Spinal cord (tissue), 9 donors: ENCODE measurements at regions not wholly inside any gene's neighbourhood (a gene's known extent, or its start where the extent isn't known, plus 50 kb on each side); places are given as distances from the start of the nearest gene placed in this dataset.

Experiments used
- DNase-seq, 6 donors: peaks; one replicate each; pipeline versions ENCODE4 v3.0.0 to v3.0.0-alpha.2; 2013 to 2015; ENCODE audit warnings: low spot score in 6 of 6, low read depth in 4 of 6
- H3K27ac ChIP-seq: one replicate; pipeline ENCODE4 v1.5.1; 2013; ENCODE audit warnings: low read depth, low read length, control low read depth
- H3K27me3 ChIP-seq: one replicate; pipeline ENCODE4 v1.6.1; 2013; ENCODE audit warnings: low read length; ENCODE audit not compliant: control insufficient read depth, insufficient read depth
- H3K36me3 ChIP-seq: one replicate; pipeline ENCODE4 v1.6.1; 2013; ENCODE audit warnings: low read length; ENCODE audit not compliant: control insufficient read depth, insufficient read depth
- H3K4me1 ChIP-seq: one replicate; pipeline ENCODE4 v1.6.1; 2013; ENCODE audit warnings: low read length; ENCODE audit not compliant: control insufficient read depth, insufficient read depth
- H3K4me3 ChIP-seq: one replicate; pipeline ENCODE4 v1.5.1; 2013; ENCODE audit warnings: low read depth, low read length, control low read depth
- H3K9me3 ChIP-seq: one replicate; pipeline ENCODE4 v1.6.1; 2013; ENCODE audit warnings: low read length; ENCODE audit not compliant: control insufficient read depth, insufficient read depth
- WGBS: methylation state at CpG from one replicate; pipeline ENCODE4 v1.1.5; 2013; ENCODE audit warnings: missing lambda C conversion rate; ENCODE audit not compliant: insufficient coverage; 5-methylcytosine and 5-hydroxymethylcytosine counted together
- donor health status: healthy.

- no peak for DNase-seq
- WGBS, result 85% methylated on average over 6 of the region's 7 CpGs
- H3K9me3 ChIP-seq, result no peaks in the 10 kb centered on the region
Measured at GRCh38 chr17:17406225-17406624, 70.6 kb upstream of the MED9 start.

GRCh38 chr17:17408236-17408794 is 68.5 kb upstream of the MED9 start:
- H3K36me3 ChIP-seq, result no peaks in the 10 kb centered on the region
- H3K27me3 ChIP-seq, result peaks cover 3% of the 10 kb centered on the region
- no peak overlapping the region for H3K27ac ChIP-seq
- no peaks in the 10 kb centered on the region for H3K9me3 ChIP-seq
- peaks cover 21% of the 10 kb centered on the region for H3K4me1 ChIP-seq
- WGBS, result no CpG with 5 or more reads among the region's 2 CpGs
- H3K4me3 ChIP-seq, result no peak overlapping the region
- no peak for DNase-seq

More at GRCh38 chr17:17406225-17406624, 70.6 kb upstream of the MED9 start:
- Histone ChIP-seq H3K36me3 (no peaks in the 10 kb centered on the region), H3K27ac (no peak overlapping the region), H3K4me3 (no peak overlapping the region), H3K27me3 (no peaks in the 10 kb centered on the region), H3K4me1 (peaks cover 26% of the 10 kb centered on the region)

DNA sequence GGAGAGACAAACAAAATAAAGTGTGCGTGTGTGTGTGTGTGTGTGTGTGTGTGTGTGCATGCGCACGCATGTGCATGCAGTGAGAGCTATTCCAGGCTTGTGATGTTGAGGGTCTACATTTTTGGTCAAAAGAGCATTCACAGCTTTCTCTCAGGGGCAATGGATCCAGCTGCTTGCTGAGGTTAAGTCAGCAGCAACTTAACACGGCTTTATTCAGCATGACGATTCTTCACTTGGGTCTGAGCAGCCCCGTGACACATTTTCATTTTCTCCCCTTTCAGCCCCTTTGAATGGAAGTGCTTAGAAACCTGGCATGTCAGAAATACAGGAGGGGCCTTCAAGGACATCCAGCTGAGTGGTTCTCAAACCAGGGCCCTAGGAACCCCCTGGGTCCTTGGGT is 66.4 kb upstream of the MED9 start:
- Histone ChIP-seq H3K4me3 (no peak overlapping the region), H3K9me3 (no peaks in the 10 kb centered on the region), H3K27me3 (peaks cover 3% of the 10 kb centered on the region), H3K27ac (no peak overlapping the region), H3K4me1 (peaks cover 17% of the 10 kb centered on the region), H3K36me3 (no peaks in the 10 kb centered on the region)
- no peak for DNase-seq
- WGBS, result 65% methylated on average over 5 of the region's 6 CpGs

DNA sequence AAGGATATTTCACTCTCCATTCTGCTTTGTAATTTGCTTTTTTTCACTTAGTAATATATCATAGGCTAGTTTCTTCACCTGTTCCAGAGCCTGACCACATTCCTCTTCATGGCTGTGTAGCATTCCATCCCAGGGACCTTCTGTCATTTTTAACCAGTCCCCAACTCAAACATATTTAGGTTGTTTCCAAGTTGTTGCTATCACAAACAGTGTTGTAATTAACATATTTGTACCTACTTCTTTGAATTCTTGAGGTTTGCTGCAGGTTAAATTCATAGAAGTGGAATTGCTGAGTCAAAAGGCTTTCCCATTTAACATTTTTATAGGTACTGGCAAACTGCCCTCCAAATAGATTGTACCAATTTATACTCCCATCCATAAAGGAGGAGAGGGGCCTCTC is 65.1 kb upstream of the MED9 start:
- no peaks in the 10 kb centered on the region for H3K36me3 ChIP-seq
- no peaks in the 10 kb centered on the region for H3K9me3 ChIP-seq
- peaks cover 3% of the 10 kb centered on the region for H3K27me3 ChIP-seq
- no peak overlapping the region for H3K27ac ChIP-seq
- no peak overlapping the region for H3K4me3 ChIP-seq
- no peak for DNase-seq
- peaks cover 20% of the 10 kb centered on the region for H3K4me1 ChIP-seq

GRCh38 chr17:17412326-17412725 is 64.5 kb upstream of the MED9 start:
- Histone ChIP-seq H3K27ac (no peak overlapping the region), H3K4me3 (no peak overlapping the region), H3K27me3 (peaks cover 3% of the 10 kb centered on the region), H3K36me3 (no peaks in the 10 kb centered on the region), H3K9me3 (no peaks in the 10 kb centered on the region), H3K4me1 (peaks cover 24% of the 10 kb centered on the region)
- DNase-seq, result no peak
- WGBS, result 42% methylated on average over 2 of the region's 4 CpGs

GRCh38 chr17:17413215-17413792 is 63.5 kb upstream of the MED9 start:
- H3K4me3 ChIP-seq, result no peak overlapping the region
- no peak overlapping the region for H3K27ac ChIP-seq
- no peaks in the 10 kb centered on the region for H3K36me3 ChIP-seq
- H3K4me1 ChIP-seq, result peaks cover 24% of the 10 kb centered on the region
- no peaks in the 10 kb centered on the region for H3K9me3 ChIP-seq
- WGBS, result 100% methylated on average over 1 of the region's 6 CpGs
- no peak for DNase-seq
- peaks cover 3% of the 10 kb centered on the region for H3K27me3 ChIP-seq

DNA sequence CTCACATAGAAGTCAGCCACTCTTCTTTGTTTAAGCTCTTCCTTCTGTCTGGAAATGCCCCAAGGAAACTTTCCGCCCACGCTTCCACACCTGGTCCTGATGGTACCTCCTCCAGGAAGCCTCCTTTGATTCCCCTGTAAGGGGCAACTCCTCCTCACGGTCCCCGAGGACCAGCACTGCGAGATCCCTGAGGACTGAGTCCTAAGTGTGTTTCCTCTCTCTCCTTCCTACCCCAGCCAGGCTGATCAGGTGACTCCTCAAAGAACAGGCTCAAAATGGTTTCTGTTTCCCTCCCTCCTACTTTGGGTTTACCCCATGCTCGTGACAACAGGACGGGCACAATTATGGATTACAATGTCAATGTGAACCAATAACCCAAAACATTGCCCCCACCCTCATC is 63.0 kb upstream of the MED9 start:
- H3K27me3 ChIP-seq, result peaks cover 3% of the 10 kb centered on the region
- WGBS, result 78% methylated on average over 7 of the region's 7 CpGs
- H3K27ac ChIP-seq, result no peak overlapping the region
- H3K9me3 ChIP-seq, result no peaks in the 10 kb centered on the region
- no peaks in the 10 kb centered on the region for H3K36me3 ChIP-seq
- DNase-seq, result no peak
- peaks cover 24% of the 10 kb centered on the region for H3K4me1 ChIP-seq
- no peak overlapping the region for H3K4me3 ChIP-seq

GRCh38 chr17:17414341-17414805 is 62.4 kb upstream of the MED9 start:
- H3K4me3 ChIP-seq, result no peak overlapping the region
- H3K27ac ChIP-seq, result no peak overlapping the region
- no peaks in the 10 kb centered on the region for H3K36me3 ChIP-seq
- DNase-seq, result peak in 2 of 6 donors; percentile 50 to 66
- H3K4me1 ChIP-seq, result peaks cover 28% of the 10 kb centered on the region
- no peaks in the 10 kb centered on the region for H3K9me3 ChIP-seq
- WGBS, result 42% methylated on average over 9 of the region's 13 CpGs
- peaks cover 3% of the 10 kb centered on the region for H3K27me3 ChIP-seq

DNA sequence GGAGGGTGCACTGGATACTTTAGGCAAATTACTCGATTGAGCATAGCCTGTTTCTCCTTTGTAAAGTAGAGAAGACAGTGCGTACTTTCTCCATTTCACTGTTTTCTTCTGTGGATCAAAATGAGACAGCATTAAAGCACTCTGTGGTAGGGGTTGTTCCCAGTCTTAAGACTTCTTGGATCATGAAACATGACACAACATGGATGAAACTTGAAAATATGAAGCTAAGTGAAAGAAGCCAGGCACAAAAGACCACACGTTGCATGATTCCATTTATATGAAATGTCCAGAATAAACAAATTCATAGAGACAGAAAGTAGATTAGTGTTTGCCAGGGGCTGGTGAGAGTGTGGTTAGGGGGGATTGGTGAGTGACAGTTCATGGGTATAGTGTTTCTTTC is 61.8 kb upstream of the MED9 start:
- Histone ChIP-seq H3K27ac (no peak overlapping the region), H3K4me1 (peaks cover 30% of the 10 kb centered on the region), H3K9me3 (peaks cover 2% of the 10 kb centered on the region), H3K36me3 (no peaks in the 10 kb centered on the region), H3K4me3 (no peak overlapping the region), H3K27me3 (peaks cover 3% of the 10 kb centered on the region)
- no peak for DNase-seq
- WGBS, result no CpG with 5 or more reads among the region's 3 CpGs

GRCh38 chr17:17416007-17416399 is 60.8 kb upstream of the MED9 start:
- DNase-seq, result peak in 2 of 6 donors; percentile 64 to 84
- peaks cover 2% of the 10 kb centered on the region for H3K9me3 ChIP-seq
- no CpG with 5 or more reads among the region's 2 CpGs for WGBS
- peaks cover 3% of the 10 kb centered on the region for H3K27me3 ChIP-seq
- no peak overlapping the region for H3K4me3 ChIP-seq
- H3K27ac ChIP-seq, result no peak overlapping the region
- peaks cover 37% of the 10 kb centered on the region for H3K4me1 ChIP-seq
- no peaks in the 10 kb centered on the region for H3K36me3 ChIP-seq
